CD4-positive, alpha-beta T cell (primary cell): ENCODE measurements at regions not wholly inside any gene's neighbourhood (a gene's known extent, or its start where the extent isn't known, plus 50 kb on each side); places are given as distances from the start of the nearest gene placed in this dataset.

ENCODE experiments used
- ATAC-seq: fragments of 200-7000 bp; cut with Tn5 transposase; one replicate; pipeline ENCODE4 v1.10.0; 2022; ENCODE audit warnings: mild to moderate bottlenecking; ENCODE audit not compliant: poor library complexity
- CTCF ChIA-PET: fragments of 350-600 bp; sonication (Branson Sonifier 250); formaldehyde crosslinking; loops from one replicate; lab custom pipeline; 2021; ENCODE audit warnings: antibody characterized with exemption, inconsistent platforms; lab: Charles Lee
- POLR2A ChIA-PET: fragments of 350-600 bp; sonication (Branson Sonifier 250); formaldehyde crosslinking; loops from one replicate; lab custom pipeline; 2021; ENCODE audit warnings: antibody characterized with exemption, inconsistent platforms; lab: Charles Lee
- DNase-seq, 14 experiments: peaks; one replicate each; pipeline ENCODE4 v3.0.0-alpha.2; 2013 to 2020; ENCODE audit warnings: mixed read lengths in 2 of 14
- H3K27ac ChIP-seq, 2 donors: one replicate each; pipeline versions ENCODE4 v1.5.1 to v1.7.0; 2013; ENCODE audit warnings: low read length in 2 of 2, low read depth in 1 of 2, mild to moderate bottlenecking in 1 of 2
- H3K27me3 ChIP-seq, 2 experiments: 1 replicate in 1 of 2; 2 replicates in 1 of 2; pipeline versions ENCODE4 v1.6.1 to v1.7.0; 2013; ENCODE audit warnings: low read length in 2 of 2, control low read depth in 1 of 2, mild to moderate bottlenecking in 1 of 2, moderate library complexity in 1 of 2; ENCODE audit not compliant: insufficient read depth in 2 of 2, control insufficient read depth in 1 of 2
- H3K36me3 ChIP-seq: one replicate; pipeline ENCODE4 v1.6.1; 2013; ENCODE audit warnings: low read length, control low read depth; ENCODE audit not compliant: insufficient read depth
- H3K4me1 ChIP-seq: one replicate; pipeline ENCODE4 v1.6.1; 2013; ENCODE audit warnings: low read length, control low read depth; ENCODE audit not compliant: insufficient read depth
- H3K4me3 ChIP-seq: one replicate; pipeline ENCODE4 v1.5.1; 2013; ENCODE audit warnings: mild to moderate bottlenecking, low read length, moderate library complexity
- H3K9me3 ChIP-seq, 2 experiments: 1 replicate in 1 of 2; 2 replicates in 1 of 2; pipeline versions ENCODE4 v1.6.1 to v1.7.0; 2013; ENCODE audit warnings: low read length in 2 of 2, mild to moderate bottlenecking in 2 of 2, control low read depth in 1 of 2, moderate library complexity in 1 of 2; ENCODE audit not compliant: control insufficient read depth in 1 of 2, insufficient read depth in 1 of 2
- H3K27ac Mint-ChIP-seq: one replicate; pipeline ENCODE4 v1.8.0; 2020; ENCODE audit warnings: mixed read lengths
- H3K27me3 Mint-ChIP-seq: one replicate; pipeline ENCODE4 v1.8.0; 2021; ENCODE audit warnings: mixed read lengths
- H3K36me3 Mint-ChIP-seq: one replicate; pipeline ENCODE4 v1.8.0; 2021; ENCODE audit warnings: low read depth, mixed read lengths
- H3K4me1 Mint-ChIP-seq: one replicate; pipeline ENCODE4 v1.8.0; 2021; ENCODE audit warnings: low read depth, mixed read lengths
- H3K4me3 Mint-ChIP-seq: one replicate; pipeline ENCODE4 v1.8.0; 2020; ENCODE audit warnings: mild to moderate bottlenecking, mixed read lengths
- H3K9me3 Mint-ChIP-seq: one replicate; pipeline ENCODE4 v1.8.0; 2020; ENCODE audit warnings: mixed read lengths
- CTCF ChIP-seq: fragments of 200-600 bp; IDR thresholded peaks from one replicate; pipeline ENCODE4 v1.8.0; 2022; ENCODE audit warnings: antibody characterized with exemption, mild to moderate bottlenecking
- intact Hi-C, 2 experiments: fragments of 100-400 bp; cut with DNase I in 1 of 2; cut with micrococcal nuclease in 1 of 2; formaldehyde crosslinking; loops; one replicate each; pipeline versions ENCODE4 v1.15.1 to v1.9.0; 2023 to 2025; cut with DNase I, micrococcal nuclease

- intact Hi-C loops, result no loop called here
- TF ChIP-seq CTCF, result no peak
- H3K27me3 Mint-ChIP-seq, result peaks cover 1% of the 10 kb centered on the region
- ChIA-PET CTCF (no interaction called here), POLR2A (no interaction called here)
- no peak overlapping the region for H3K4me3 Mint-ChIP-seq
- Histone ChIP-seq H3K36me3 (no peaks in the 10 kb centered on the region), H3K27me3 (no peaks in the 10 kb centered on the region), H3K4me3 (no peak overlapping the region), H3K4me1 (no peaks in the 10 kb centered on the region), H3K27ac (no peak overlapping the region), H3K9me3 (peaks cover 6 to 20% of the 10 kb centered on the region in 2 experiments)
- no peak for ATAC-seq
- no peak for DNase-seq
- H3K36me3 Mint-ChIP-seq, result no peaks in the 10 kb centered on the region
- H3K4me1 Mint-ChIP-seq, result no peaks in the 10 kb centered on the region
- H3K9me3 Mint-ChIP-seq, result peaks cover 13% of the 10 kb centered on the region
- H3K27ac Mint-ChIP-seq, result no peak overlapping the region
Measured at GRCh38 chr11:35868491-35868890, 75.4 kb upstream of the LDLRAD3 start.

GRCh38 chr11:35873721-35874120 lies 70.1 kb upstream of the LDLRAD3 start:
- H3K9me3 ChIP-seq, result peaks cover 0 to 9% of the 10 kb centered on the region in 2 experiments
- Mint-ChIP-seq H3K27me3 (peaks cover 18% of the 10 kb centered on the region), H3K9me3 (peaks cover 6% of the 10 kb centered on the region), H3K27ac (no peak overlapping the region), H3K36me3 (no peaks in the 10 kb centered on the region), H3K4me1 (no peaks in the 10 kb centered on the region), H3K4me3 (no peak overlapping the region)
- no peak overlapping the region for H3K27ac ChIP-seq
- H3K4me1 ChIP-seq, result no peaks in the 10 kb centered on the region
- POLR2A ChIA-PET, result no interaction called here
- no peak for TF ChIP-seq CTCF
- CTCF ChIA-PET, result no interaction called here
- DNase-seq (no peak), ATAC-seq (no peak)
- H3K27me3 ChIP-seq, result peaks cover 0 to 2% of the 10 kb centered on the region in 2 experiments
- intact Hi-C loops, result no loop called here
- H3K36me3 ChIP-seq, result no peaks in the 10 kb centered on the region
- H3K4me3 ChIP-seq, result no peak overlapping the region

- Mint-ChIP-seq H3K4me3 (no peak overlapping the region), H3K27ac (no peak overlapping the region), H3K36me3 (no peaks in the 10 kb centered on the region), H3K27me3 (peaks cover 20% of the 10 kb centered on the region), H3K9me3 (peaks cover 6% of the 10 kb centered on the region), H3K4me1 (no peaks in the 10 kb centered on the region)
- H3K4me1 ChIP-seq, result no peaks in the 10 kb centered on the region
- H3K27me3 ChIP-seq, result peaks cover 0 to 2% of the 10 kb centered on the region in 2 experiments
- ATAC-seq (no peak), DNase-seq (no peak)
- CTCF ChIA-PET, result no interaction called here
- no peaks in the 10 kb centered on the region for H3K36me3 ChIP-seq
- intact Hi-C loops, result no loop called here
- no peak for TF ChIP-seq CTCF
- no peaks in the 10 kb centered on the region for H3K9me3 ChIP-seq
- no peak overlapping the region for H3K4me3 ChIP-seq
- POLR2A ChIA-PET, result no interaction called here
- H3K27ac ChIP-seq, result no peak overlapping the region
Measured at GRCh38 chr11:35874751-35875450, 69.0 kb upstream of the LDLRAD3 start.
